PC-3 (cell line): ENCODE measurements at regions not wholly inside any gene's neighbourhood (a gene's known extent, or its start where the extent isn't known, plus 50 kb on each side); places are given as distances from the start of the nearest gene placed in this dataset.

Source experiments
- CTCF ChIP-seq: fragments of 300-600 bp; sonication (generic); conservative IDR thresholded peaks from 2 replicates; pipeline ENCODE4 v1.5.1; 2017; ENCODE audit warnings: antibody characterized with exemption, low read depth, mild to moderate bottlenecking, low read length
- EZH2 ChIP-seq: fragments of 300-600 bp; sonication (generic); IDR thresholded peaks from one replicate; pipeline ENCODE4 v1.6.1; 2017; ENCODE audit warnings: antibody characterized with exemption, mild to moderate bottlenecking, low read length; ENCODE audit not compliant: unreplicated experiment

GRCh38 chr3:139868773-139869172, 66.2 kb upstream of the CLSTN2 start:
- TF ChIP-seq EZH2 (no peak), CTCF (no peak)
